ENCODE measurements at regions not wholly inside any gene's neighbourhood (a gene's known extent, or its start where the extent isn't known, plus 50 kb on each side); places are given as distances from the start of the nearest gene placed in this dataset.

DNA sequence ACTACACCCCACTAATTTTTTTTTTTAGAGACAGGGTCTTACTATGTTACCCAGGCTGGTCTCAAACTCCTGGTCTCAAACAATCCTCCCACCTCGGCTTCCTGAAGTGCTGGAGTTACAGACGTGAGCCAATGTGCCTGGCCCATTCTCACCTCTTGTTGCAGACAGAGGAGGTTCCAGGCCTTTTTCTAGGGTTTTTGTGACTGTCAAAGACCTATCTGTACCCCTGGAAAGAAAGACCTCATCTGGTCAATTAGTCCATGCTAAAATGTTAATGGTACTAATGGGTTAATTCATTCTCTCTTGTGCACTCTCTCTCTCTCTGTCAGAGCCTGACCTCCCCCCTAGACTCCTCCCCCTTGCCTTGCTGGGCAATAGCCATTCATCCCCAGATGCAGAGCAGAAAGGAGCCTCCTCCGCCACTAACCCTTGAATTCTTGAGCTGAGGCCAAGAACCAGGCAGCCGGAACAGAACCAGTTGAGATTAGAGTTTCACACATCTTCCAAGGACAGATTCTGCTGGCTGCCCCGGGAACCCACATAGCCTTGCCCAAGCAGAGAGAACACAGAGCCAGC lies 209.7 kb downstream of the SKIDA1 start:
- DNase-seq, result no peak

DNA sequence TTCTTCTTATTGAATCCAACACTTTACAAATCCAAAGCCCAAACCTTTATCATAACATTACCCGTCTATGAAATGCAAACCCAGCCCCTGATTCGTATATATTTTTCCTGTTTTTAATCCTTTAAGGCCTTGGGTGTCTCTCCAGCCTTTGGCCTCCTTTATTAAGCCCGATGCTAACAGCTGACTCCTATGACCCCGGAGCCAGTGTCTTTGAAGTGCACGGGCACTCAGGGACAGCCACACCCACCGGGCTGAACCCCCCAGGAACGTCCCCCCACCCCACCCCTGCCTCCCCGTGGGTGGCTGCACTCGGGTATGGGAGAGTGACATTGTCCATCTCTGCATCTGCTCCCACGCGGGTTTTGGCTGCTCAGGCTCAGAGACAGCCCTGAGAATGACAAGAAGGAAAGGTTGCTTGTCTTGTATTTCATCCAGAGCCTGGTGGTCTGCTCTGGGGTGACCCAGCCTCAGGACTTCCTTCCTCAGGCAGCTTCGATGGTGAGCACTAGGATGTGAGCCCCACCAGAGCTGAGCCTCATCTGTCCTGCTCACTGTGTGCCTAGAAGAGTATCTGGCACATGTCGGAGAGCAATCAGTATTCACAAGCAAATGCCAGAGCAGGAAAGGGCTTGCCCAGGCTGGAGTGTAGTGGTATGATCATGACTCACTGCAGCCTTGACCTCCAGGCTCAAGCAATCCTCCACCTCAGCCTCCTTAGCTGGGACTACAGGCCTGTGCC lies 210.4 kb downstream of the SKIDA1 start:
- DNase-seq, result no peak

DNA sequence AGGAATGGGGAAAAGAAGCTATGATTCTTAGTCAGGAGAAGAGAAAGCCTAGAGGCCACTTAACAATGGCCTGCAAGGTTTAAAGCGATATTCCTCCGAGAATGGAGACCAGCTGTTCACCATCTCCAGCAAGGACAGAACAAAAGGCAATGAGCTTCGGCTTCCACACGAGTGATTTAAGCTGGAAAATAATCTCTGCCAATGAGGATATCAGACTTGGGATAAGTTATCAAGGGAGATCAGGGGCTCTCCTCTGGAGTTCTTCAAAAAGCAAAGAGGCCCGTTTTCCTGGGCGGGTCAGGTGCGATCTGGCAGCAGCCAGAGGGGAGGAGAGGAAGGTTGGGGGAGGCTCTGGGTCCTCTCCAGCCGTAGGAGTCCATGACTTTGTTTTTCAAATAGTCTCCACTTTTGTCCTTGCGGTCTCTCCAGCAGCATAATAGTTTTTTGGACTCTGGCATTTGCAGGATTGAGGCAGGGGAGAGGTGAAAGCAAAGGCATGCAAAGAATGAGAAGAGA lies 211.3 kb downstream of the SKIDA1 start:
- DNase-seq, result no peak

DNA sequence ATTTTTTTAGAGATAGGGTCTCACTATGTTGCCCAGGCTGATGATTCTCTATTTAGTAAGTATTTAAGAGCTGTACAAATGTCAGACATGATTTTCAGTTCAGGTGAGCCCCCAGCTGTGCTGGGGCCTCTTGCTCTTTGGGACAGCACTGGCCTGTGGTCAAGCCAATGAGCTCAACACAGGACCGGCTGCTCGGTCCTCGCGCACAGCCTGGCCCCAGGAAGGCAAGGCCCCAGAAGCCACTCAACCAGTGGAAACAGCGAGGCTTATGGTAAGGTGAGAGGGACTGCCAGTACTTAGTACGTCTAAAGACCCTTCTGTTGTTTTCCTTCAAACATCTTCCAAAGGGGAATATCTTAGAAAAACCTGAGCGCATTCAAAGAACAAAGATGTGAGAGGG lies 211.8 kb downstream of the SKIDA1 start:
- no peak for DNase-seq

DNA sequence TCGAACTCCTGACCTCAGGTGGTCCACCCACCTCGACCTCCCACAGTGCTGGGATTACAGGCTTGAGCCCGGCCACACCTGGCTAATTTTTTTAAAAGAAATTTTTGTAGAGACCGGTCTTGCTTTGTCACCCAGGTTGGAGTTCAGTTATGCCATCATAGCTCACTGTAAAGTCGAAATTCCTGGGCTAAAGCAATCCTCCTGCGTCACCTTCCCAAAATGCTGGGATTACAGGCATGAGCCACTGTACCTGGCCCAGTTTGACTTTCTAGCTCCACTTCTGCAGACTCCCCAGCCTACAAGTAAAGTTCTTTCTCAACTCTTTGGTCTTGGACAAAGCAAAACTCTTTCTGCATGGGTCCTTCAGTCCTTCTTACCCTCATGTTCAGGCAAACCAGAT lies 214.1 kb downstream of the SKIDA1 start:
- no peak for DNase-seq

DNA sequence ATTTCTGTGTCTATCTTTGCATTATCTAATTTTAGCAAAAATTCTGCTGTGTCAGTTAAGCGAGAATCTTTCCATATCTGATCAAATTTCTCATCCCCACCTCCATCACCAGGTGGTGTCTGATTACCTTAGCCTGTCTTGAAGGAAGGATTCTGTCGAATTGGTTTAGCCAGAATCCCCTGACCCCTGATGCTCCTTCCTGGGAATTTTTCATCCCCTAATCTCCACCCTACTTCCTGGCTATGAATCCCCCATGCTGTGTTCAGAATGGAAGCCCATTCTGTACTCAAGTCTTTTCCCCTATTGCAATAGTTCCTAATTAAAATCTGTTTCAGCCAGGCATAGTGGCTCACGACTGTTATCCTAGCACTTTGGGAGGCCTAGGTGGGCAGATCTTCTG lies 216.1 kb downstream of the SKIDA1 start:
- DNase-seq, result no peak

DNA sequence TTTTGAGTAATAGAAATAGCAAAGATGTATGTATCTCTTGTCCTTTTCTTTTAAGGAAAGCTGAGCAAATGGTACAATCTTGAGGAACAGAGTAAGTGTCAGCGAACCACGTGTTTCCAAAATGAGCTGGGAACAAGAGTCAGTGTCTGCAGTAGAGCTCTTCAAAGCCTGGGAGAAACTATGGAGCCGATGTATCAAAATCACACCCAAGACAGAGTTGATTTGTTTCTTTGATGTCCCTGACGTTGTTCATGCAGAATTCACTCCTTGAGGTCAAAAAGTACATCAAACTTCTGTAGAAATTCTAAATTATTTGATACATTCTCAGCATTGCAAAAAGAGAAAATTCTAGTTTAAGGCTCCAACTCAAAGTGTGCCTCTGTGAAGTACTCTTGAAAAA lies 216.5 kb downstream of the SKIDA1 start:
- DNase-seq, result no peak

- no peak for DNase-seq
Measured at GRCh38 chr10:21308018-21308417, 217.5 kb downstream of the SKIDA1 start.

GRCh38 chr10:21304608-21305007 lies 220.9 kb downstream of the SKIDA1 start:
- no peak for DNase-seq

DNA sequence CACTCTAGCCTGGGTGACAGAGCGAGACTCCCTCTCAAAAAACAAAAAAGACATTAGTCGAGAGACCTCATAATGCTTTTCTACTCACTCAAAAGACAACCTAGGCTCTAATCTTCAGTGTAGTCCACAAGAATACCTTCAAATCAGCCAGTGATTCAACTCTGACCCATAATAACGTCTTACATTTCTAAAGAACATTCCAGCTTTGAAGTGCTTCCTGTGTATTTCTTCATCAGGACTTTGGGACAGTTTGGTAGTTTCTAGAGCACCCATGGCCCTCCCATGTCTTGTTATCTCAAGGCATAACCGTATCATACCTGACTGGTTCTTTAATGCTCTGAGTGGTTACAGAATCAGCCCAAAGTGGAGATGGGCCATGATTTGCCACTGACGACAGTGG lies 221.3 kb downstream of the SKIDA1 start:
- DNase-seq, result no peak

- DNase-seq, result peak; percentile 67
Measured at GRCh38 chr10:21300551-21300950, 224.9 kb downstream of the SKIDA1 start.

DNA sequence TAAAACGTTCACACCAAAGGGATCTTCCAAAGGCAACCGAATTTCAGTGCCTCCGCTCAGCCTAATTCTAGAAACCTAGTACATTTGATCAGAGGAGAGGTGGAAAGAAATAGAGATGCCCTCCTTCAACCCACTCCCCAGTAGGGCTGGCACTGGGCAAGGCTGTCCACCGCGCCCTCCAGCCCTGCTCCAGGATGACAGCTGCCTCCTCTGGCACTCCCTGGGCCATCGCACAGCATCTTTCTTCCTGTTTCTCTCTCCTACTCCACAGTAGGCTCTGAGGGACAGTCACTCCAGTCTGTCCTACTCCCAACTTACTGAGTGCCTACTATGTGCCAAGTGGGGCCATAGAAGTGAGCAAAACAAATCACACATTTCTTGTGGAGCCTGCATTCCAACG lies 226.2 kb downstream of the SKIDA1 start:
- DNase-seq, result no peak

DNA sequence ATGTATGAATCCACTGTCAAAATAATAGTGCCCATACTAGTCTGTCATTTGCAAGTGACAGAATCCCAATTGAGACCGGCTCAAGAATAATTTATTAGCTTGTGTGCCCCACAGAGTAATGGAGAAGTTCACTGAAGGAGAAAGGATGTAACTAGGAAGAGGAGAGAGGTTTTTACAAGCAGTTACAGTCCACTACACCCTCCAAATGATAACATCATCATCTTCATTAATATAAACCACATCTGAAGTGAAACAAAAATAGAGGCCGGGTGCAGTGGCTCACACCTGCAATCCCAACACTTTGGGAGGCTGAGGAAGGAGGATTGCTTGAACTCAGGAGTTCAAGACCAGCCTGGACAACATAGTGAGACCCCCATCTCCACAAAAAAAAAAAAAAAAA lies 226.8 kb downstream of the SKIDA1 start:
- no peak for DNase-seq

DNA sequence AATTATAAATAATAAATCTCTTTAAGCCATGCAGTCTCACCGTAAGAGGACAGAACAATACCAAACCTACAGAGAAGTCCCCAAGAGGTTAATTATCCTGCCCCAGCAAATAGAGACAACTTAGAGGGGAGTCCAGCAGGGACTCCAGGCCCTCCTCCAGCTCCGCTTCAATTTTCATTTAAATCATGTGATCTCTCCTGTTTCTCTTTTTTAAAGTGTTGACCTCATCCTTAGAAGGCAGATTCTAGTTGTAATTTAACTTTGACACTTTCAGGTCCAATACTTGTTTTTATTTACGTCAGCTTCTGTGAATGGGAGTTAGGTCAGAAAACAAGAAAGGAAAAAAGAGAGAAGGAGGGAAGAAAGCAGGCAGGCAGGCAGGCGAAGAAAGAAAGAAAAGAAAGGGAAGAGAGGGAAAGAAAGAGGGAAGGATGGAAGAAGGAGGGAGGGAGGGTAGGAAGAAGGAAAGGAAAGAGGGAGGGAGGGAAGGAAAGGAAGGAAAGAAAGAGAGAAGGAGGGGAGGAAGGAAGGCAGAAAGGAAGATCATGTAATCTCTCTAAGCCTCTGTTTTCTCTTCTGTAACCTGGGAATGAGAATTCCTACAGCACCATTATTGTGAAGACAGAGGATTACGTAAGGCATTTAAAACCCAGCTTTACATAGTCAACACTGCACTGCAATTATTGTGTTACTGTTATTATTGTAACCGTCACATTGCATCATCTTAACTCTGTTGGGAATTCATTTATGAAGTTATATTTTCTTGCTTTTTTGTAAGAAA lies 227.7 kb downstream of the SKIDA1 start:
- no peak for DNase-seq

GRCh38 chr10:21296575-21297355 lies 228.7 kb downstream of the SKIDA1 start:
- no peak for DNase-seq

DNA sequence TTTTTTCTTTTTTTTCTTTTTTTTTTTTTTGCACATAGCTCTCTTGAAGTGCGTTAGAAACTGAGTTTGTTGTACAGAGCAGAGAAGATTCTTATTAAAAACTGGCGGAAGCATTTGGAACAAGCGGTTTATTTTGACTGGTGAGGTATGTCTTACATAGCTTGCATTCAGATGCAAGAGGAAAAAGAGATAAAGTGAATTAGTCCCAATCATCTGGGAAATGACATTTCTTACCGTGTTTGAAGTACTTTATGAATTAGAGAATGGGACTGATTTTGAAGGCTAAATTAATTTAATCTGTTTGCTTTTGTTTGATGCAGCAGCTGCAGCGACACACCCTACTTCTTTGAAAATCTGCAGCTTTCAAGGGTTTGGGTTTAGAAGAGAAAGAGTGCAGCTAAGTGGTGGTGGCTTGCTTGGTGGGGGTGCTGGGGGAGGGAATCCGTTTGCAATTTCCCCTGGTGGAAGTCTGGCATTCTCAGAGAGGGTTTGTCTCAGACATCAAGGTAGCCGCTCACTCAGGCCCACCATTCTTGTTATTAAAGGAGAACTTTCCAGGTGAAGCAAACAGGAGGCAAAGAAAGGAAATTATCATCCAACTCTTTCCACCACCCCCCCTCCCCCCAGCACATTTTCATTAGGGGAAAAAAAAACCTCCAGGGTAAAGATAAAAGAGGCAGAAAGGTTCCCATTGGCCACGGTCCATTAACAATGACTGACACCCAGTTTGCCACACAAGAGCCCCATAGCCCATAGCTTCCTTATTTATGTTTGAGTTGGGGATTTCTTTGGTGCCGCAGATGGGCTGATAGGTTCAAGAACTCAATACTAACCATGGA lies 231.7 kb downstream of the SKIDA1 start:
- no peak for DNase-seq

GRCh38 chr10:21292763-21293517 lies 232.5 kb downstream of the SKIDA1 start:
- peak; percentile 13 for DNase-seq

GRCh38 chr10:21290499-21291160 lies 234.9 kb downstream of the SKIDA1 start:
- no peak for DNase-seq

GRCh38 chr10:21289961-21290360 lies 235.5 kb downstream of the SKIDA1 start:
- peak; percentile 44 for DNase-seq

GRCh38 chr10:21289271-21289670 lies 236.2 kb downstream of the SKIDA1 start:
- DNase-seq, result no peak

Measured in inflammatory macrophage treated with lipopolysaccharide for 4 hours (primary cell).